K562 (cell line): ENCODE measurements at regions not wholly inside any gene's neighbourhood (a gene's known extent, or its start where the extent isn't known, plus 50 kb on each side); places are given as distances from the start of the nearest gene placed in this dataset.

Experiments
- ATAC-seq: fragments of 200-7000 bp; cut with Tn5 transposase; 3 replicates; pipeline ENCODE4 v1.9.1; 2020; ENCODE audit warnings: moderate library complexity
- BruUV-seq: library from RNA; stranded (reverse); fragments of 400-500 nt; replicated peaks from 2 replicates; lab custom pipeline; 2021; lab: Mats Ljungman, UMichigan
- CTCF ChIA-PET: fragments of 300-600 bp; formaldehyde crosslinking; extraction: SDS; loops from one replicate; lab custom pipeline; 2021; ENCODE audit warnings: low intra/inter-chr PET ratio; lab: Yijun Ruan, JAX
- POLR2A ChIA-PET: fragments of 300-600, 350-650 bp; sonication (Branson Sonifier 250); formaldehyde crosslinking; extraction: SDS; loops from one replicate; lab custom pipeline; 2021; ENCODE audit warnings: antibody characterized with exemption, inconsistent platforms; lab: Yijun Ruan, JAX
- DNase-seq, 4 experiments: peaks; one replicate each; pipeline versions ENCODE4 v3.0.0 to v3.0.0-alpha.2; 2011 to 2018; ENCODE audit warnings: low spot score in 3 of 4, mixed read lengths in 3 of 4; ENCODE audit errors: extremely low read depth in 1 of 4
- FAIRE-seq: peaks from 2 replicates; lab custom pipeline; 2011; peaks lifted over from hg19 to GRCh38; lab: Jason Lieb, UNC
- H2AFZ ChIP-seq: 2 replicates; pipeline ENCODE4 v1.6.0; 2011; ENCODE audit warnings: low read depth, low read length, control low read depth, inconsistent platforms
- H3K27ac ChIP-seq: fragments of 200-600 bp; 3 replicates; pipeline ENCODE4 v1.8.0; 2011; ENCODE audit warnings: low read depth, mild to moderate bottlenecking, control low read depth, inconsistent platforms, low read length, moderate library complexity, mixed read lengths; ENCODE audit errors: extremely low read depth
- H3K27me3 ChIP-seq, 2 experiments: fragments of 300-600 bp in 1 of 2; 2 replicates in 1 of 2; 3 replicates in 1 of 2; pipeline versions ENCODE4 v1.6.0 to v1.8.0; 2011; ENCODE audit warnings: inconsistent platforms in 2 of 2, low read length in 2 of 2, mild to moderate bottlenecking in 1 of 2, mixed read lengths in 1 of 2, moderate library complexity in 1 of 2; ENCODE audit not compliant: control insufficient read depth in 2 of 2, insufficient read depth in 2 of 2
- H3K36me3 ChIP-seq: fragments of 300-600 bp; 3 replicates; pipeline ENCODE4 v1.8.0; 2011; ENCODE audit warnings: mild to moderate bottlenecking, low read length, inconsistent platforms; ENCODE audit not compliant: control insufficient read depth, insufficient read depth
- H3K4me1 ChIP-seq, 2 experiments: fragments of 200-600 bp in 1 of 2; replicated peaks in 1 of 2; 2 replicates in 1 of 2; 3 replicates in 1 of 2; pipeline versions ENCODE4 v1.5.1 to v1.8.0; 2011; ENCODE audit warnings: inconsistent platforms in 2 of 2, low read length in 2 of 2, mild to moderate bottlenecking in 1 of 2, mixed read lengths in 1 of 2, moderate library complexity in 1 of 2; ENCODE audit not compliant: control insufficient read depth in 2 of 2, insufficient read depth in 2 of 2
- H3K4me2 ChIP-seq: 2 replicates; pipeline ENCODE4 v1.6.1; 2011; ENCODE audit warnings: low read length, control low read depth, inconsistent platforms, mixed read lengths; ENCODE audit not compliant: insufficient read depth
- H3K4me3 ChIP-seq: fragments of 200-600 bp; sonication (generic), shearing (Covaris generic); 2 replicates; pipeline ENCODE4 v1.5.1; 2016; ENCODE audit warnings: control low read depth, inconsistent platforms
- H3K79me2 ChIP-seq: fragments of 200-600 bp; 3 replicates; pipeline ENCODE4 v1.8.0; 2011; ENCODE audit warnings: low read length, inconsistent platforms; ENCODE audit not compliant: control insufficient read depth, insufficient read depth
- H3K9ac ChIP-seq, 2 experiments: 2 replicates each; pipeline versions ENCODE4 v1.6.0 to v1.6.1; 2011; ENCODE audit warnings: low read depth in 2 of 2, low read length in 2 of 2, control low read depth in 1 of 2, inconsistent platforms in 1 of 2, mild to moderate bottlenecking in 1 of 2, mixed read lengths in 1 of 2; ENCODE audit not compliant: insufficient read depth in 1 of 2
- H3K9me1 ChIP-seq: one replicate; pipeline ENCODE4 v1.6.0; 2011; ENCODE audit warnings: inconsistent platforms, mild to moderate bottlenecking, low read length, moderate library complexity; ENCODE audit not compliant: control insufficient read depth, insufficient read depth
- H3K9me3 ChIP-seq: replicated peaks from 2 replicates; pipeline ENCODE4 v1.5.1; 2011; ENCODE audit warnings: low read depth, low read length, inconsistent platforms; ENCODE audit not compliant: control insufficient read depth, insufficient read depth
- H4K20me1 ChIP-seq: replicated peaks from 2 replicates; pipeline ENCODE4 v1.6.1; 2011; ENCODE audit warnings: low read length, inconsistent platforms, mixed read lengths; ENCODE audit not compliant: control insufficient read depth, insufficient read depth
- EGR1 ChIP-seq: fragments of 450-650 bp; conservative IDR thresholded peaks from 2 replicates; pipeline ENCODE4 v1.6.1; 2017; ENCODE audit warnings: mild to moderate bottlenecking
- RBM39 ChIP-seq: fragments of 200-400 bp; formaldehyde crosslinking; optimal IDR thresholded peaks from 2 replicates; pipeline ENCODE3; 2018; ENCODE audit warnings: low read depth, low read length
- SAP30 ChIP-seq: fragments of 200-600 bp; sonication (generic); IDR thresholded peaks from 2 replicates; pipeline ENCODE4 v1.6.1; 2012; ENCODE audit warnings: borderline replicate concordance, low read depth, mild to moderate bottlenecking, moderate library complexity, low read length, control low read depth, inconsistent platforms; ENCODE audit not compliant: insufficient read depth, poor library complexity, severe bottlenecking
- TAL1 ChIP-seq: fragments of 450-650 bp; IDR thresholded peaks from 2 replicates; pipeline ENCODE4 v1.6.1; 2016; ENCODE audit warnings: mild to moderate bottlenecking
- ZNF263 ChIP-seq: sonication (generic); formaldehyde crosslinking; IDR thresholded peaks from 2 replicates; pipeline ENCODE4 v1.8.0; 2022; ENCODE audit warnings: mild to moderate bottlenecking, missing genetic modification reagents, borderline replicate concordance
- WGBS: fragments of 100-300 bp; shearing (Covaris generic); methylation state at CpG from one replicate; pipeline ENCODE4 v1.1.6; 2016; ENCODE audit warnings: low coverage, mixed read lengths; ENCODE audit not compliant: insufficient coverage; ENCODE audit errors: missing lambda C conversion rate; 5-methylcytosine and 5-hydroxymethylcytosine counted together
- in situ Hi-C: fragments of 300-500 bp; cut with MboI; formaldehyde crosslinking; loops from 4 replicates; pipeline ENCODE4 v1.15.0; 2018; ENCODE audit warnings: inconsistent platforms, mixed read lengths
- intact Hi-C: fragments of 100-400 bp; cut with micrococcal nuclease; formaldehyde crosslinking; loops from 2 replicates; pipeline ENCODE4 v1.14.2; 2022
- TF ChIP-seq, protein P1 (sequence below): fragments of 450-650 bp; IDR thresholded peaks from 2 replicates; pipeline ENCODE4 v1.6.1; 2018; ENCODE audit not compliant: partially characterized antibody

GRCh38 chr18:984004-984403 lies 79.3 kb downstream of the ADCYAP1 start:
- TF ChIP-seq EGR1 (no peak), TAL1 (no peak), ZNF263 (CRISPR knock-in tag) (no peak), RBM39 (no peak)
- no peak overlapping the region for H3K4me2 ChIP-seq
- no peak overlapping the region for H2AFZ ChIP-seq
- 58% methylated on average over 4 of the region's 4 CpGs for WGBS
- BruUV-seq = no TSS peak
- no peaks in the 10 kb centered on the region for H3K79me2 ChIP-seq
- no peak overlapping the region for H3K9ac ChIP-seq
- DNase-seq (no peak), ATAC-seq (no peak), FAIRE-seq (no peak)
- no peaks in the 10 kb centered on the region for H3K36me3 ChIP-seq
- ChIA-PET POLR2A (no interaction called here), CTCF (no interaction called here)
- intact Hi-C loops (no loop called here), in situ Hi-C loops (no loop called here)
- no peaks in the 10 kb centered on the region for H3K9me1 ChIP-seq
- no peaks in the 10 kb centered on the region for H3K27me3 ChIP-seq
- peaks cover 0 to 13% of the 10 kb centered on the region in 2 experiments; a peak in 3 of 5 replicates for H3K4me1 ChIP-seq
- no peak overlapping the region for H3K4me3 ChIP-seq
- no peaks in the 10 kb centered on the region for H3K9me3 ChIP-seq
- H3K27ac ChIP-seq = no peak overlapping the region
- H4K20me1 ChIP-seq = peaks cover 7% of the 10 kb centered on the region

DNA sequence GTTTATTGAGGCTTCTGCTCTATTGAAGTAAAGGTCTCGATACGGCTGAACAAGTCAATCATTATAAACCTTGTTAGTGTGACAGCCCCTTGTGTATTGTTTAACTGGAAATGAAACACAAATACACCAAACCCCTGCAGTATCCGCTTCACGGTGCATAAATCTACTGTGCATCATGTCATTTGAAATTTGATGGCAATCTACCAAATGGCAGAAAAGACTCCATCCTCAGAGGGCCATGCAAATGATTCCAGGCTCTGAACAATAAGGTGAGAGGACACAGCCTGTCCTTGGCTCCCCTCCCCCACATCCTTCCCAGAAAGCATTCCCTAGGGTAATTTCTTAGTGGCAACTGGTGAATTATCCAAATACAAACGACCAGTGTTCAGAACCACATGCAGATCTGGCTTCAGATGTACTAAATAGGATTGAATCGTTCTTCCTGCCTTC lies 80.6 kb downstream of the ADCYAP1 start:
- peaks cover 7% of the 10 kb centered on the region for H4K20me1 ChIP-seq
- 45% methylated on average over 6 of the region's 6 CpGs for WGBS
- H3K27me3 ChIP-seq = no peaks in the 10 kb centered on the region
- H3K36me3 ChIP-seq = no peaks in the 10 kb centered on the region
- no peak overlapping the region for H3K4me3 ChIP-seq
- TF ChIP-seq, protein P1, sequence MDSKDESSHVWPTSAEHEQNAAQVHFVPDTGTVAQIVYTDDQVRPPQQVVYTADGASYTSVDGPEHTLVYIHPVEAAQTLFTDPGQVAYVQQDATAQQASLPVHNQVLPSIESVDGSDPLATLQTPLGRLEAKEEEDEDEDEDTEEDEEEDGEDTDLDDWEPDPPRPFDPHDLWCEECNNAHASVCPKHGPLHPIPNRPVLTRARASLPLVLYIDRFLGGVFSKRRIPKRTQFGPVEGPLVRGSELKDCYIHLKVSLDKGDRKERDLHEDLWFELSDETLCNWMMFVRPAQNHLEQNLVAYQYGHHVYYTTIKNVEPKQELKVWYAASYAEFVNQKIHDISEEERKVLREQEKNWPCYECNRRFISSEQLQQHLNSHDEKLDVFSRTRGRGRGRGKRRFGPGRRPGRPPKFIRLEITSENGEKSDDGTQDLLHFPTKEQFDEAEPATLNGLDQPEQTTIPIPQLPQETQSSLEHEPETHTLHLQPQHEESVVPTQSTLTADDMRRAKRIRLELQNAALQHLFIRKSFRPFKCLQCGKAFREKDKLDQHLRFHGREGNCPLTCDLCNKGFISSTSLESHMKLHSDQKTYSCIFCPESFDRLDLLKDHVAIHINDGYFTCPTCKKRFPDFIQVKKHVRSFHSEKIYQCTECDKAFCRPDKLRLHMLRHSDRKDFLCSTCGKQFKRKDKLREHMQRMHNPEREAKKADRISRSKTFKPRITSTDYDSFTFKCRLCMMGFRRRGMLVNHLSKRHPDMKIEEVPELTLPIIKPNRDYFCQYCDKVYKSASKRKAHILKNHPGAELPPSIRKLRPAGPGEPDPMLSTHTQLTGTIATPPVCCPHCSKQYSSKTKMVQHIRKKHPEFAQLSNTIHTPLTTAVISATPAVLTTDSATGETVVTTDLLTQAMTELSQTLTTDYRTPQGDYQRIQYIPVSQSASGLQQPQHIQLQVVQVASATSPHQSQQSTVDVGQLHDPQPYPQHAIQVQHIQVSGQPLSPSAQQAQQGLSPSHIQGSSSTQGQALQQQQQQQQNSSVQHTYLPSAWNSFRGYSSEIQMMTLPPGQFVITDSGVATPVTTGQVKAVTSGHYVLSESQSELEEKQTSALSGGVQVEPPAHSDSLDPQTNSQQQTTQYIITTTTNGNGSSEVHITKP = no peak
- no peak for TF ChIP-seq SAP30
- no peak overlapping the region for H3K9ac ChIP-seq
- in situ Hi-C loops (no loop called here), intact Hi-C loops (no loop called here)
- ChIA-PET CTCF (no interaction called here), POLR2A (no interaction called here)
- H3K4me2 ChIP-seq = no peak overlapping the region
- FAIRE-seq (no peak), DNase-seq (no peak), ATAC-seq (no peak)
- H3K9me1 ChIP-seq = no peaks in the 10 kb centered on the region
- H3K4me1 ChIP-seq = peaks cover 0 to 13% of the 10 kb centered on the region in 2 experiments; a peak in 3 of 5 replicates
- no TSS peak for BruUV-seq
- H3K27ac ChIP-seq = no peak overlapping the region
- H2AFZ ChIP-seq = no peak overlapping the region
- no peaks in the 10 kb centered on the region for H3K9me3 ChIP-seq
- no peaks in the 10 kb centered on the region for H3K79me2 ChIP-seq
